Stimulated activated naive CD4-positive, alpha-beta T cell treated with Interleukin-2 at 50 U/mL for 16 hours (primary cell): ENCODE measurements at regions not wholly inside any gene's neighbourhood (a gene's known extent, or its start where the extent isn't known, plus 50 kb on each side); places are given as distances from the start of the nearest gene placed in this dataset.

ENCODE experiments used
- DNase-seq: peaks from one replicate; lab custom pipeline; 2025; lab: John Stamatoyannopoulos, UW

GRCh38 chr19:46911456-46911855 is 50.7 kb downstream of the ARHGAP35 start:
- DNase-seq, result no peak

GRCh38 chr19:46913198-46913851 is 52.5 kb downstream of the ARHGAP35 start:
- DNase-seq, result no peak

DNA sequence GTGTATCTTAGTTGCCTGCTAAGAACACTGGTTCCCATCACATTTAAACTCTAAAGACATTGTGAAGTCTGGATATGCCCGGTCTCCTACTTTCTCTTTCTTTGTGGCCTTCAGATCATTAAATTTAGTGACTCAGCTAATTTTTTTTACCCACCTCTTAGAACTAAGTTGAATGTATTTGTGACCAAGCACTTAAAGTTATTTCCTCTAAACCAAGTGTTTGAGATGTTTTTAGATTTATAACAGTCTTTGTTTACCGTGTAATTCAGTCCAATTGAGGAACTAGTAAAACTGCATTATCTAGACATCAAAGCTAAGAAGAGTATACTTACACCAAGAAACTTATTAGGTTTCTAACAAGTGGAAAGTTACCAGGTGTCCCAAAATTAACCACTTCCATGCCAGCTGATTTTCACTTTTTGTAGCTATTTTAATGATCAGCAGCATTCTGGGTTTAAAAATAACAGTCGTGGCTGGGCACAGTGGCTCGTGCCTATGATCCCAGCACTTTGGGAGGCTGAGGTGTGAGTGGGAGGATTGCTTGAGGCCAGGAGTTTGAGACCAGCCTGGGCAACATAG is 53.1 kb downstream of the ARHGAP35 start:
- no peak for DNase-seq

DNA sequence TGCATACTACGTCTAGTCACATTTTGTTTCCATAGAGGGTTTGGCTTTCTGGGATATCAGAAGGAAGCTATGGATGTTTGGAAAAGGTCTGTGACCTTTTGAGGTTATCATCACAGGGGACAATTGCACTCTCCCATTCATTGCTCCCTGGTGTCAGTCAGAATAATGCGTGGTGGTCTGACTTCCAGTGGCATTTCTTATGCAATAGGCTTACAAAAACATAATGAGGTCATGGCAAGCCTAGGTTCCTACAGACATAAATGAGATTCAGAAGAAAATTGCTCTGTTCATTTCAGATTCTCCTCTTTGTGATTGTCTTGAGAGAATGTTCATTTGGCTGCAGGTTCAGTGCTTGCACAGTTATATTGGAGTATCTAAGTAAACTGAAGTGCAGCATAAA is 54.6 kb downstream of the ARHGAP35 start:
- no peak for DNase-seq

DNA sequence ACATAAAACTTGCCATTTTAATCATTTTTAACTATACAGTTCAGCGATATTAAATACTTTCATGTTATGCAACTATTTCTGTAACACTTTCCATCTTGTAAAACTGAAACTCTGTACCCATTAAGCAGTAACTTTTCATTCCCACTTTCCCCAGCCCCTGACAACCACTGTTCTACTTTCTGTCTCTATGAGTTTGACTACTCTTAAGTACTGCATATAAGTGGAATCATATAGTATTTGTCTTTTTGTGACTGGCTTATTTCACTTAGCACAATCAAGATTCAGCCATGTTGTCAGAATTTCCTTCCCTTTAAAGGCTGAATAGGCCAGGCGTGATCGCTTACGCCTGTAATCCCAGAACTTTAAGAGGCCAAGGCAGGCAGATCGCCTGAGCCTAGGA is 56.2 kb downstream of the ARHGAP35 start:
- no peak for DNase-seq

GRCh38 chr19:46919324-46919723 is 58.5 kb downstream of the ARHGAP35 start:
- DNase-seq, result no peak

DNA sequence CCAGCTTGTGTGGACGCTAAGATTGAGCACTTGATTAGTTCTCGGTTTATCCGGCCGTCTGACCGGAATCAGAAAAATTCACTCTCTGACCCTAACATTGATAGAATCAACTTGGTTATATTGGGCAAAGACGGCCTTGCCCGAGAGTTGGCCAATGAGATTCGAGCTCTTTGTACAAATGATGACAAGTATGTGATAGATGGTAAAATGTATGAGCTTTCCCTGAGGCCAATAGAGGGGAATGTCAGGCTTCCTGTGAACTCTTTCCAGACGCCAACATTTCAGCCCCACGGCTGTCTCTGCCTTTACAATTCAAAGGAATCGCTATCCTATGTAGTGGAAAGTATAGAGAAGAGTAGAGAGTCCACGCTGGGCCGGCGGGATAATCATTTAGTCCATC is 59.6 kb downstream of the ARHGAP35 start:
- no peak for DNase-seq

GRCh38 chr19:46921071-46921470 is 60.3 kb downstream of the ARHGAP35 start:
- DNase-seq, result no peak

DNA sequence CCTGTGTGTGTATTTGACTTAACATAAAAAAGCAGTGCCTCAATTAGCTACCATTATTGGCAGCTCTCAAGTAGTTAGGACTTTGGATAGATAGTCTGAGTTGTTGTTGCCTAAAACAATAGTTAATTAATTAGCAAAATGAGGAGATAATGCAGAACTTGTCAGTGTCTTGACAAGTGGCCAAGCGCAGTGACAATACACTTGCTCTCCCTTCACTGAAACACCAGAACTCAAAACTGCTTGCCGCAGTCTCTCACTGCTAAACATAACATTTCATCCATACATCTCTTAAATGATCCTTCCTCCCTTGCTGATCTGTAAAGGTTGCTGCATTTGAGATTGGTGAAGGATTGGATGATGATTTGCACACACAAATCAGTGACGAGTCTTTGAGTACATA is 61.7 kb downstream of the ARHGAP35 start:
- DNase-seq, result no peak

GRCh38 chr19:46924874-46925547 is 64.2 kb downstream of the ARHGAP35 start:
- DNase-seq, result no peak

GRCh38 chr19:46925548-46925950 is 64.8 kb downstream of the ARHGAP35 start:
- no peak for DNase-seq

DNA sequence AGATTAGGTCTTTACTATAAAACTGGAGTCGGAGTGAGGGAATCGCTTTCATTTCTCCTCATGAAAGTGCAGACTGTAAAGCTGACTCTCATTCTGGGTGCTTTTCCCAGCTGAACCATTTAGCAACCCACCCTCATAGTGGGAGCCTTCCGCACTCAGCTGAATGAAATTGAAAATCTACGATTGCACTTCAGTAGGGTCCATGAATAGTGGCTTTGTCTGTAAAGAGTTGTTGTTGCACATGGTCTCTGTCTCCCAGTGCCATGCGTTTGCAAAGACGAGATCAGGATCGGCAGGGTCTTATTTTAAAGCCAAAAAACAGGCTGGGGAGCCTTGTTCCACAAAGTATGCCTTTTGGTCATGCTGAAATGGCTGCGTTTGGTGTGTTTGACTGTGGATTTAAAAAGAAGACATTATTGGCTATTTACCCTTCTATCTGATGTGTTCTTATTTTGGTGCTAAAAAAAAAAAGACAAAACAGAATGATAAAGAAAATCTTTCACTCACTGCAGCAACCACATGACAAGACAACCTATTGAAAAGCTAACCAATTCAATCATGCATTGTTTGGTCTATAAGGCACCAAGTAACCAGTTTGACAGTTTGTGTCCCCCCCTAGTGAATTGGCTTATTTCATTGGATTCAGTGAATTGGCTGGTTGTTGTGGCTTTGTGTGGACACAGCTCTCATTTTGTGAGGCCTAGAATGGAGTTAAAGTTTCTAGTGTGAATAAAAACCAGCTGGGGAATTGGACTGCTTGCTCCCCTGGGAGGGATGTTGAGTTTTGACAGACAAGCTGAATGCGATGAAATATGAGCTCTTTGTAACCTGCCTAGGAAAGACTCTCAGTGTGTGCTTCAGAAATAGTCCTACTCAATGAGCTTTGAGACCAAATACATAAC is 65.6 kb downstream of the ARHGAP35 start:
- no peak for DNase-seq

- no peak for DNase-seq
Measured at GRCh38 chr19:46927106-46927505, 66.3 kb downstream of the ARHGAP35 start.

DNA sequence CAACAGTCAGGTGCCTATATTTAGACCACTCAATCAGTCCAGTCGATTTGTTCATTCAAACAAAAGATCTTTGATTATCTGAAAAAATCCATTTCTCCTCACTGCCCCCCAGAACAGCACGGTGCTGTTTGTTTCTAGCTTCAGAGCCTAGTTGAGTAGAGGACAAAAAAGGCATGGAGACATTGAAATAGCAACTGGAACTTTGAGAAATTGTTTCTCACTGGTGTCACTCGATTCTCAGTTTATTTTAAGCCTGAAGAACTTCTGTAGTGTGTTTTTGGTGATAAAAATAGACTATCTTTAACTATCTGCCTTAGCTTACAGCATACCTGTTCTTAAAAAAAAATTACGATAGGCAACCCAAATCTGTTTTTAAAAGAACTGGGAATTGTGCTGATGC is 67.1 kb downstream of the ARHGAP35 start:
- DNase-seq, result no peak

DNA sequence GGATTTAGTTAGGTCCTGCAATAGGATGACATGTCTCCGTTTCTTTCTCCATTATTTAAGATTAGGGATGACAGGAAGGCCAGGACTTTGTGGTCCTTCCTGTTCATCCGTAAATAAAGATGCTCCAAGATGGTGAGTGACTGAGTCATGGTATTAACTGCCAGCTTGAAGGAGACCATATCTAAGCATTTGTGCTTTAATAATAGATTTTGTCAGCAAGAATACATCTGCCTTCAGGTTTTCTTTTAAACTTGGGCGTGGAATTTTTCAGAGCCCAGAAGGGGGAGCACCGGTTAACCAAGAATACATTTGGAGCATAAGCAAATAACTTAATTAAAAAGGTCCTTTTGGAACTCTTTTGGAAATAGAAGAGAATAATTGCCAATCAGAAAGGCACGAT is 68.2 kb downstream of the ARHGAP35 start:
- no peak for DNase-seq

GRCh38 chr19:46931202-46931601 is 70.4 kb downstream of the ARHGAP35 start:
- no peak for DNase-seq

GRCh38 chr19:46932346-46932745 is 71.5 kb downstream of the ARHGAP35 start:
- DNase-seq, result no peak

DNA sequence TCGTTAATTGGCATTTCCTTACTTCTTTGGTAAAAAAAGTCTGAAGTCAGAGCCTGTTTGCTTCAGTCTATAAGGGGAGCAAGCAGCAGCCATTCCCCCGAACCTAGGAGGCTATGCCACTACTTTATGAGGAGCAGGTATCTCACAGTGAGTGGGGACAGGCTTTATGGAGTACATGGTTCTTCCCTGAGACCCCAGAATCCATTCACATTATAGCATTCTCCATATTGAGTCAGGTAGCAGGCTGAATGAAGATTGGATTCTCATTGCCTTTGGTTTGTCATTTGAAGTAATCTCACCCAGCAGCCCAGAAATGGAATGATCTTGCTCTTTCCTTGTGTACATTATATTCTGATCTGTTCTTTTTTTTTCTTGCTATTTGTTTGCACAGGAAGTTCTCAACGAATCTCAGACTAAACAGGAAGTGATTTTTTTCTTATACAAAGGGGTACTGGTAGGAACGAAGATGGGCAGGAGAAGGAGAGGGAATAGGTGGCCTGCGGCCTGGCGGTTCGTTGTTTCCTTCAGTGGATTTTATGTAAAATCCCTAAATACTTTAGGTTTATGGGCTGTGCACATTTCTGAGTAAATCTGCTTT is 74.4 kb downstream of the ARHGAP35 start:
- no peak for DNase-seq

GRCh38 chr19:46943150-46943946 is 76.3 kb upstream of the NPAS1 start:
- no peak for DNase-seq

DNA sequence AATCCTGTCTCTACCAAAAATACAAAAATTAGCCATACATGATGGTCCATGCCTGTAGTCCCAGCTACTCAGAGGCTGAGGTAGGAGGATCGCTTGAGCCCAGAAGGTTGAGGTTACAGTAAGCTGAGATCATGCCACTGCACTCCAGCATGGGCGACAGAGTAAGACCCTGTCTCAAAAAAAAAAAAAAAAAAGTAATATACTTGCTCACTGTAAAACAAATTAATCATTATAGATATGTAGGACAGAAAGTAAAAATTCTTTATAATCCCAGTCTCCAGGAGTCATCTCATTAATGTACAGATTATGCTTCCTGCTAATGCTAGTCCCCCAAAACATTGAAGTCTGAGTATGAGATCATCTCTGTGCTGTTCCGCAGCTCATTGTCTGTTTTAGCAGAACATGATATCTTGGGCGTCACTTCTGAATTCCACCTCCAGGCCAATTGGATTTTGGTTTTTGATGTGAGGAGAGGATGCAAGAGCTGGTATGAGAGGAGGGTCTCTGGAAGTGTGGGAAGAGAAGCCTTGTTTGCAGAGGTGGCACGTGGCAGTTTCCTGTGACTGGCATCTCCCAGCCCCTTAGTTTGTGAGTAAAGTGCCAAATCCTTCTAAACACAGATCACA is 75.4 kb upstream of the NPAS1 start:
- no peak for DNase-seq
